IMR-90 (cell line): ENCODE measurements at regions not wholly inside any gene's neighbourhood (a gene's known extent, or its start where the extent isn't known, plus 50 kb on each side); places are given as distances from the start of the nearest gene placed in this dataset.

Source experiments
- ATAC-seq: fragments of 200-7000 bp; cut with Tn5 transposase; 2 replicates; pipeline ENCODE4 v1.9.1; 2020; ENCODE audit warnings: low read depth, mild to moderate bottlenecking, moderate library complexity
- BruUV-seq: library from RNA; stranded (reverse); fragments of 400-500 nt; replicated peaks from 2 replicates; lab custom pipeline; 2021; lab: Mats Ljungman, UMichigan
- CTCF ChIA-PET: fragments of 300-600 bp; formaldehyde crosslinking; extraction: SDS; loops from one replicate; lab custom pipeline; 2021; ENCODE audit warnings: antibody characterized with exemption; lab: Yijun Ruan, JAX
- POLR2A ChIA-PET: fragments of 300-600 bp; sonication (Branson Sonifier 250); formaldehyde crosslinking; loops from one replicate; lab custom pipeline; 2022; ENCODE audit warnings: antibody characterized with exemption; ENCODE audit not compliant: unreplicated experiment; lab: Charles Lee
- DNase-seq: peaks from one replicate; pipeline ENCODE4 v3.0.0; 2013
- H2AFZ ChIP-seq: replicated peaks from 2 replicates; pipeline ENCODE3; 2013; ENCODE audit warnings: low read length, mild to moderate bottlenecking; ENCODE audit not compliant: poor library complexity
- H2AK5ac ChIP-seq: 2 replicates; pipeline ENCODE4 v1.6.1; 2013; ENCODE audit warnings: low read depth, low read length, inconsistent platforms
- H2AK9ac ChIP-seq: replicated peaks from 2 replicates; pipeline ENCODE3; 2013; ENCODE audit warnings: mild to moderate bottlenecking, low read depth, low read length, moderate library complexity; ENCODE audit not compliant: poor library complexity
- H2BK120ac ChIP-seq: 2 replicates; pipeline ENCODE4 v1.6.1; 2013; ENCODE audit warnings: low read depth, low read length, inconsistent platforms
- H2BK15ac ChIP-seq: 3 replicates; pipeline ENCODE4 v1.6.1; 2013; ENCODE audit warnings: low read depth, low read length, inconsistent platforms
- H2BK20ac ChIP-seq: 2 replicates; pipeline ENCODE4 v1.6.1; 2013; ENCODE audit warnings: low read depth, mild to moderate bottlenecking, inconsistent platforms, low read length, moderate library complexity
- H2BK5ac ChIP-seq: 2 replicates; pipeline ENCODE4 v1.6.1; 2013; ENCODE audit warnings: mild to moderate bottlenecking, low read depth, low read length, inconsistent platforms; ENCODE audit not compliant: poor library complexity, severe bottlenecking
- H3K14ac ChIP-seq: replicated peaks from 2 replicates; pipeline ENCODE4 v1.6.1; 2013; ENCODE audit warnings: low read depth, low read length, inconsistent platforms
- H3K18ac ChIP-seq: 2 replicates; pipeline ENCODE4 v1.6.1; 2013; ENCODE audit warnings: low read depth, low read length, control low read depth
- H3K23ac ChIP-seq: 2 replicates; pipeline ENCODE4 v1.6.1; 2013; ENCODE audit warnings: low read depth, low read length, inconsistent platforms
- H3K27ac ChIP-seq: 2 replicates; pipeline ENCODE4 v1.5.1; 2013; ENCODE audit warnings: mild to moderate bottlenecking, control low read depth, low read length; ENCODE audit not compliant: insufficient read depth
- H3K27me3 ChIP-seq: 2 replicates; pipeline ENCODE4 v1.6.1; 2013; ENCODE audit warnings: low read length; ENCODE audit not compliant: control insufficient read depth, insufficient read depth
- H3K36me3 ChIP-seq: 2 replicates; pipeline ENCODE4 v1.6.1; 2013; ENCODE audit warnings: low read length, mixed read lengths; ENCODE audit not compliant: control insufficient read depth, insufficient read depth
- H3K4ac ChIP-seq: 2 replicates; pipeline ENCODE4 v1.6.1; 2013; ENCODE audit warnings: low read depth, low read length, inconsistent platforms
- H3K4me1 ChIP-seq: 2 replicates; pipeline ENCODE4 v1.6.1; 2013; ENCODE audit warnings: low read length, mixed read lengths; ENCODE audit not compliant: control insufficient read depth, insufficient read depth
- H3K4me2 ChIP-seq: 2 replicates; pipeline ENCODE4 v1.6.1; 2013; ENCODE audit warnings: low read depth, mild to moderate bottlenecking, control low read depth, low read length, moderate library complexity
- H3K4me3 ChIP-seq: 2 replicates; pipeline ENCODE4 v1.5.1; 2013; ENCODE audit warnings: low read depth, mild to moderate bottlenecking, control low read depth, low read length, moderate library complexity; ENCODE audit not compliant: insufficient read depth
- H3K56ac ChIP-seq: 2 replicates; pipeline ENCODE4 v1.6.1; 2013; ENCODE audit warnings: low read length, inconsistent platforms; ENCODE audit not compliant: insufficient read depth; ENCODE audit errors: extremely low read depth
- H3K79me1 ChIP-seq, 2 experiments: 2 replicates each; pipeline ENCODE4 v1.6.1; 2013; ENCODE audit warnings: low read length in 2 of 2, inconsistent platforms in 1 of 2, low read depth in 1 of 2
- H3K9ac ChIP-seq: 2 replicates; pipeline ENCODE4 v1.6.1; 2013; ENCODE audit warnings: low read depth, low read length, control low read depth
- H3K9me1 ChIP-seq: 2 replicates; pipeline ENCODE4 v1.6.1; 2013; ENCODE audit warnings: low read length, inconsistent platforms; ENCODE audit not compliant: insufficient read depth
- H3K9me3 ChIP-seq: 2 replicates; pipeline ENCODE4 v1.6.1; 2013; ENCODE audit warnings: low read length; ENCODE audit not compliant: control insufficient read depth, insufficient read depth
- H4K20me1 ChIP-seq: 2 replicates; pipeline ENCODE4 v1.6.1; 2013; ENCODE audit warnings: low read length, inconsistent platforms; ENCODE audit not compliant: insufficient read depth
- H4K5ac ChIP-seq: 2 replicates; pipeline ENCODE4 v1.6.1; 2013; ENCODE audit warnings: mild to moderate bottlenecking, low read depth, low read length, control low read depth
- H4K8ac ChIP-seq, 2 experiments: 2 replicates each; pipeline ENCODE4 v1.6.1; 2013; ENCODE audit warnings: low read depth in 2 of 2, low read length in 2 of 2, control low read depth in 1 of 2, inconsistent platforms in 1 of 2
- H4K91ac ChIP-seq: 2 replicates; pipeline ENCODE4 v1.6.1; 2013; ENCODE audit warnings: low read depth, low read length, inconsistent platforms; ENCODE audit not compliant: insufficient read depth
- CEBPB ChIP-seq: IDR thresholded peaks from 2 replicates; pipeline ENCODE4 v1.6.1; 2012; ENCODE audit warnings: low read depth, low read length, improper control_type of control experiment
- FOS ChIP-seq: fragments of 150-350 bp; IDR thresholded peaks from 2 replicates; pipeline ENCODE4 v1.6.1; 2016; ENCODE audit warnings: low read depth, low read length
- MAZ ChIP-seq: IDR thresholded peaks from 2 replicates; pipeline ENCODE4 v1.6.1; 2012; ENCODE audit warnings: low read depth, mild to moderate bottlenecking, low read length, improper control_type of control experiment, moderate library complexity, borderline replicate concordance
- NFE2L2 ChIP-seq: fragments of 150-350 bp; IDR thresholded peaks from 2 replicates; pipeline ENCODE4 v1.6.1; 2016; ENCODE audit warnings: low read depth, mild to moderate bottlenecking, low read length
- POLR2A ChIP-seq: IDR thresholded peaks from 2 replicates; pipeline ENCODE4 v1.6.1; 2012; ENCODE audit warnings: mild to moderate bottlenecking, low read depth, low read length
- RAD21 ChIP-seq: IDR thresholded peaks from 2 replicates; pipeline ENCODE4 v1.6.1; 2012; ENCODE audit warnings: low read length, improper control_type of control experiment
- RFX5 ChIP-seq: IDR thresholded peaks from 2 replicates; pipeline ENCODE4 v1.8.0; 2012; ENCODE audit warnings: low read depth, mild to moderate bottlenecking, low read length, moderate library complexity
- SMC3 ChIP-seq: fragments of 150-350 bp; IDR thresholded peaks from 2 replicates; pipeline ENCODE4 v1.6.1; 2016; ENCODE audit warnings: low read depth, mild to moderate bottlenecking, antibody characterized with exemption, low read length, moderate library complexity
- USF2 ChIP-seq: fragments of 150-350 bp; IDR thresholded peaks from 2 replicates; pipeline ENCODE4 v1.6.1; 2017; ENCODE audit warnings: mild to moderate bottlenecking, antibody characterized with exemption, low read length, low read depth
- dilution Hi-C: fragments of 300-500 bp; cut with HindIII; formaldehyde crosslinking; loops from one replicate; pipeline ENCODE4 v1.14.3; 2018; ENCODE audit warnings: low sequenced_read_pairs; ENCODE audit not compliant: unreplicated experiment
- in situ Hi-C: fragments of 300-500 bp; cut with MboI; formaldehyde crosslinking; loops from 3 replicates; pipeline ENCODE4 v1.14.3; 2019; ENCODE audit warnings: low sequenced_read_pairs, inconsistent platforms, mixed read lengths
- intact Hi-C: fragments of 100-400 bp; cut with micrococcal nuclease; formaldehyde crosslinking; loops from 2 replicates; pipeline ENCODE4 v1.10.0; 2022

- Histone ChIP-seq H3K9me3 (peaks cover 3% of the 10 kb centered on the region), H4K20me1 (no peaks in the 10 kb centered on the region), H3K4me1 (no peaks in the 10 kb centered on the region), H3K23ac (no peak overlapping the region), H2AK9ac (no peak overlapping the region), H3K4ac (no peak overlapping the region), H3K36me3 (no peaks in the 10 kb centered on the region), H4K5ac (no peak overlapping the region), H4K8ac (no peak overlapping the region), H3K4me2 (no peak overlapping the region), H4K91ac (no peak overlapping the region), H3K18ac (no peak overlapping the region), H2BK120ac (no peak overlapping the region), H2BK15ac (no peak overlapping the region), H3K27ac (no peak overlapping the region), H2AK5ac (no peak overlapping the region), H3K9me1 (no peaks in the 10 kb centered on the region), H3K27me3 (no peaks in the 10 kb centered on the region), H3K14ac (no peak overlapping the region), H3K9ac (no peak overlapping the region), H2BK5ac (no peak overlapping the region), H2BK20ac (no peak overlapping the region), H2AFZ (no peak overlapping the region), H3K79me1 (no peaks in the 10 kb centered on the region), H3K4me3 (no peak overlapping the region), H3K56ac (no peak overlapping the region)
- no peak for ATAC-seq
- intact Hi-C loops (no loop called here), in situ Hi-C loops (no loop called here), dilution Hi-C loops (no loop called here)
- DNase-seq: no peak
- CTCF ChIA-PET: no interaction called here
- POLR2A ChIA-PET: no interaction called here
- BruUV-seq: no TSS peak
- no peak for TF ChIP-seq RFX5
- no peak for TF ChIP-seq USF2
- no peak for TF ChIP-seq FOS
- TF ChIP-seq RAD21: no peak
- no peak for TF ChIP-seq SMC3
- 0 out of 2 replicates have a peak, but pooled peaks have one; percentile 5 for TF ChIP-seq CEBPB
- no peak for TF ChIP-seq NFE2L2
- TF ChIP-seq MAZ: no peak
- no peak for TF ChIP-seq POLR2A
These were observed 90.4 kb upstream of the SV2C start for GRCh38 chr5:75992753-75993152.
